HCT116 (cell line): ENCODE measurements at regions not wholly inside any gene's neighbourhood (a gene's known extent, or its start where the extent isn't known, plus 50 kb on each side); places are given as distances from the start of the nearest gene placed in this dataset.

ENCODE experiments used
- ATAC-seq: fragments of 200-7000 bp; cut with Tn5 transposase; 2 replicates; pipeline ENCODE4 v1.9.1; 2020; ENCODE audit warnings: mild to moderate bottlenecking, moderate library complexity
- BruUV-seq: library from RNA; stranded (reverse); fragments of 400-500 nt; replicated peaks from 2 replicates; lab custom pipeline; 2021; lab: Mats Ljungman, UMichigan
- CTCF ChIA-PET: fragments of 300-600 bp; sonication (Branson Sonifier 250); formaldehyde crosslinking; loops from one replicate; lab custom pipeline; 2021; ENCODE audit warnings: antibody characterized with exemption; lab: Charles Lee
- POLR2A ChIA-PET: fragments of 300-600, 350-600 bp; sonication (Branson Sonifier 250); formaldehyde crosslinking; loops from one replicate; lab custom pipeline; 2021; ENCODE audit warnings: antibody characterized with exemption; lab: Charles Lee
- RAD21 ChIA-PET, 2 experiments: fragments of 300-600 bp; sonication (Branson Sonifier 250); formaldehyde crosslinking; loops; one replicate each; lab custom pipeline; 2023; ENCODE audit warnings: low total read pairs in 2 of 2; ENCODE audit not compliant: uncharacterized antibody in 2 of 2, unreplicated experiment in 2 of 2, low non-redundant PET in 1 of 2; lab: Charles Lee
- DNase-seq: peaks from one replicate; pipeline ENCODE4 v3.0.0-alpha.2; 2010; ENCODE audit warnings: low read depth, low spot score
- H2AFZ ChIP-seq: fragments of 200-600 bp; shearing (Covaris generic), sonication (generic); 2 replicates; pipeline ENCODE4 v1.6.1; 2017; ENCODE audit warnings: low read depth, mixed run types, mixed read lengths, antibody characterized with exemption, low read length; ENCODE audit not compliant: poor library complexity, severe bottlenecking
- H3K27ac ChIP-seq: 2 replicates; pipeline ENCODE4 v1.5.1; 2012; ENCODE audit warnings: low read depth, low read length
- H3K27me3 ChIP-seq: fragments of 200-600 bp; sonication (generic); 2 replicates; pipeline ENCODE4 v1.6.1; 2016; ENCODE audit warnings: mixed run types, low read length, mixed read lengths; ENCODE audit not compliant: insufficient read depth
- H3K36me3 ChIP-seq, 2 experiments: fragments of 200-500 bp in 1 of 2; fragments of 200-600 bp in 1 of 2; sonication (Bioruptor generic) in 1 of 2; sonication (generic) in 1 of 2; 2 replicates each; pipeline versions ENCODE4 v1.5.1 to v1.6.1; 2014 to 2016; ENCODE audit warnings: low read length in 2 of 2, inconsistent platforms in 1 of 2, mixed read lengths in 1 of 2, mixed run types in 1 of 2; ENCODE audit not compliant: insufficient read depth in 2 of 2, control insufficient read depth in 1 of 2
- H3K4me1 ChIP-seq, 2 experiments: fragments of 200-600 bp in 1 of 2; sonication (generic) in 1 of 2; 2 replicates each; pipeline versions ENCODE4 v1.5.1 to v1.6.1; 2012 to 2017; ENCODE audit warnings: low read length in 2 of 2, inconsistent platforms in 1 of 2, mild to moderate bottlenecking in 1 of 2, mixed read lengths in 1 of 2, mixed run types in 1 of 2, moderate library complexity in 1 of 2; ENCODE audit not compliant: insufficient read depth in 2 of 2, control insufficient read depth in 1 of 2
- H3K4me2 ChIP-seq: fragments of 200-600 bp; sonication (generic); 2 replicates; pipeline ENCODE4 v1.6.1; 2017; ENCODE audit warnings: mixed run types, low read length, mixed read lengths
- H3K4me3 ChIP-seq, 2 experiments: fragments of 200-600 bp in 1 of 2; sonication (generic) in 1 of 2; replicated peaks in 1 of 2; 2 replicates each; pipeline ENCODE4 v1.5.1; 2011 to 2016; ENCODE audit warnings: low read length in 2 of 2, control low read depth in 1 of 2, low read depth in 1 of 2, mild to moderate bottlenecking in 1 of 2, mixed read lengths in 1 of 2, mixed run types in 1 of 2
- H3K79me2 ChIP-seq: fragments of 200-600 bp; sonication (generic); 2 replicates; pipeline ENCODE4 v1.6.1; 2017; ENCODE audit warnings: mild to moderate bottlenecking, mixed run types, low read length, moderate library complexity, mixed read lengths; ENCODE audit not compliant: insufficient read depth
- H3K9ac ChIP-seq: fragments of 200-600 bp; sonication (generic); 2 replicates; pipeline ENCODE4 v1.6.1; 2016; ENCODE audit warnings: low read length, mixed read lengths
- H3K9me2 ChIP-seq: fragments of 200-600 bp; sonication (generic), shearing (Covaris generic); 2 replicates; pipeline ENCODE4 v1.6.1; 2017; ENCODE audit warnings: mixed run types, mild to moderate bottlenecking, moderate library complexity; ENCODE audit not compliant: insufficient read depth
- H3K9me3 ChIP-seq, 2 experiments: fragments of 200-500 bp in 1 of 2; fragments of 200-600 bp in 1 of 2; sonication (Bioruptor generic) in 1 of 2; sonication (generic) in 1 of 2; 2 replicates each; pipeline ENCODE4 v1.6.1; 2014 to 2017; ENCODE audit warnings: low read length in 2 of 2, mixed read lengths in 2 of 2, inconsistent platforms in 1 of 2, low read depth in 1 of 2, mild to moderate bottlenecking in 1 of 2, mixed run types in 1 of 2, moderate library complexity in 1 of 2; ENCODE audit not compliant: control insufficient read depth in 1 of 2, insufficient read depth in 1 of 2
- H4K20me1 ChIP-seq: fragments of 200-600 bp; sonication (generic), shearing (Covaris generic); 2 replicates; pipeline ENCODE4 v1.6.1; 2017; ENCODE audit warnings: mixed run types, mild to moderate bottlenecking, moderate library complexity; ENCODE audit not compliant: insufficient read depth
- CBX3 ChIP-seq: IDR thresholded peaks from 2 replicates; pipeline ENCODE4 v1.6.1; 2012; ENCODE audit warnings: low read depth
- CEBPB ChIP-seq: IDR thresholded peaks from 2 replicates; pipeline ENCODE4 v1.6.1; 2012; ENCODE audit warnings: low read depth
- EGR1 ChIP-seq: IDR thresholded peaks from 2 replicates; pipeline ENCODE4 v1.6.1; 2012; ENCODE audit warnings: low read depth
- EZH2 ChIP-seq: fragments of 200-600 bp; sonication (generic); IDR thresholded peaks from 2 replicates; pipeline ENCODE4 v1.6.1; 2017; ENCODE audit warnings: antibody characterized with exemption, mixed run types
- EZH2phosphoT487 ChIP-seq: fragments of 200-600 bp; IDR thresholded peaks from 2 replicates; pipeline ENCODE4 v1.6.1; 2018; ENCODE audit warnings: antibody characterized with exemption, borderline replicate concordance
- FOSL1 ChIP-seq: IDR thresholded peaks from 2 replicates; pipeline ENCODE4 v1.6.1; 2012; ENCODE audit warnings: low read depth
- JUND ChIP-seq: IDR thresholded peaks from 2 replicates; pipeline ENCODE4 v1.6.1; 2012
- POLR2A ChIP-seq: IDR thresholded peaks from 2 replicates; pipeline ENCODE4 v1.7.0; 2011; ENCODE audit warnings: borderline replicate concordance; ENCODE audit not compliant: insufficient read depth, insufficient read length; ENCODE audit errors: extremely low read depth
- POLR2AphosphoS5 ChIP-seq: IDR thresholded peaks from 2 replicates; pipeline ENCODE4 v1.6.1; 2011; ENCODE audit warnings: mild to moderate bottlenecking, low read depth, low read length, moderate library complexity
- RAD21 ChIP-seq: IDR thresholded peaks from 2 replicates; pipeline ENCODE4 v1.6.1; 2012; ENCODE audit warnings: low read depth, mild to moderate bottlenecking
- SIN3A ChIP-seq: IDR thresholded peaks from 2 replicates; pipeline ENCODE4 v1.6.1; 2012; ENCODE audit warnings: low read depth
- SP1 ChIP-seq: IDR thresholded peaks from 2 replicates; pipeline ENCODE4 v1.6.1; 2012; ENCODE audit warnings: low read depth
- SRF ChIP-seq: IDR thresholded peaks from 2 replicates; pipeline ENCODE4 v1.6.1; 2012; ENCODE audit warnings: low read depth
- TCF7L2 ChIP-seq: IDR thresholded peaks from 2 replicates; pipeline ENCODE4 v1.7.0; 2011; ENCODE audit warnings: borderline replicate concordance, inconsistent platforms; ENCODE audit not compliant: insufficient read depth, insufficient read length; ENCODE audit errors: extremely low read depth
- YY1 ChIP-seq: IDR thresholded peaks from 2 replicates; pipeline ENCODE4 v1.6.1; 2011; ENCODE audit warnings: low read length, low read depth, moderate library complexity, mild to moderate bottlenecking; ENCODE audit not compliant: insufficient replicate concordance; ENCODE audit errors: extremely low read depth
- ZFX ChIP-seq: fragments of 450-650 bp; IDR thresholded peaks from 2 replicates; pipeline ENCODE4 v1.6.1; 2017
- intact Hi-C: fragments of 100-400 bp; cut with micrococcal nuclease; formaldehyde crosslinking; loops from 2 replicates; pipeline ENCODE4 v1.10.0; 2022
- TF ChIP-seq, protein P1 (sequence below): IDR thresholded peaks from 2 replicates; pipeline ENCODE4 v1.6.1; 2012; ENCODE audit warnings: low read depth
- TF ChIP-seq, protein P2 (sequence below): IDR thresholded peaks from 2 replicates; pipeline ENCODE4 v1.6.1; 2012
- TF ChIP-seq, protein P3 (sequence below): IDR thresholded peaks from 2 replicates; pipeline ENCODE4 v1.6.1; 2011; ENCODE audit warnings: mild to moderate bottlenecking, low read length, moderate library complexity; ENCODE audit not compliant: insufficient replicate concordance; ENCODE audit errors: extremely low read depth
- TF ChIP-seq, protein P4 (sequence below): IDR thresholded peaks from 2 replicates; pipeline ENCODE4 v1.6.1; 2012

DNA sequence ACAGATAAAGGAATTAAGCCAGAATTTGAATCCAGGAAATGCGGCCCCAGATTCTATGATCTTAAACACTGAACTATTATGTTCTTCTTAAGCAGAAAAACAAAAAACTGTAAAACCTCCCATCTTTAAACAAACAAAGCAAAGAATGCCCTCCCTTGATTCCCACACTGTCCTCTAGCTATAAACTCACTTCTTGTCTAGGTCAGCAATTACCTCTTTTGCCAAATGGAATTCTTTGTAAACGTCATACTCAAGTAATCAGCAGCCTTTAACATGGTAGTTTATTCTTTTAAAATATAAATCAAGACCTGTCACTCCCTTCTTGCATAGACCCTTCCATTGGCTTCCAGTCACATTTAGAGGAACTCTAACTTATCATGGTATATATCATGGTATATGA is 958.9 kb upstream of the CNTN5 start (continued):
- no peak for TF ChIP-seq RAD21
- TF ChIP-seq POLR2A, result no peak
- TF ChIP-seq, protein P1, sequence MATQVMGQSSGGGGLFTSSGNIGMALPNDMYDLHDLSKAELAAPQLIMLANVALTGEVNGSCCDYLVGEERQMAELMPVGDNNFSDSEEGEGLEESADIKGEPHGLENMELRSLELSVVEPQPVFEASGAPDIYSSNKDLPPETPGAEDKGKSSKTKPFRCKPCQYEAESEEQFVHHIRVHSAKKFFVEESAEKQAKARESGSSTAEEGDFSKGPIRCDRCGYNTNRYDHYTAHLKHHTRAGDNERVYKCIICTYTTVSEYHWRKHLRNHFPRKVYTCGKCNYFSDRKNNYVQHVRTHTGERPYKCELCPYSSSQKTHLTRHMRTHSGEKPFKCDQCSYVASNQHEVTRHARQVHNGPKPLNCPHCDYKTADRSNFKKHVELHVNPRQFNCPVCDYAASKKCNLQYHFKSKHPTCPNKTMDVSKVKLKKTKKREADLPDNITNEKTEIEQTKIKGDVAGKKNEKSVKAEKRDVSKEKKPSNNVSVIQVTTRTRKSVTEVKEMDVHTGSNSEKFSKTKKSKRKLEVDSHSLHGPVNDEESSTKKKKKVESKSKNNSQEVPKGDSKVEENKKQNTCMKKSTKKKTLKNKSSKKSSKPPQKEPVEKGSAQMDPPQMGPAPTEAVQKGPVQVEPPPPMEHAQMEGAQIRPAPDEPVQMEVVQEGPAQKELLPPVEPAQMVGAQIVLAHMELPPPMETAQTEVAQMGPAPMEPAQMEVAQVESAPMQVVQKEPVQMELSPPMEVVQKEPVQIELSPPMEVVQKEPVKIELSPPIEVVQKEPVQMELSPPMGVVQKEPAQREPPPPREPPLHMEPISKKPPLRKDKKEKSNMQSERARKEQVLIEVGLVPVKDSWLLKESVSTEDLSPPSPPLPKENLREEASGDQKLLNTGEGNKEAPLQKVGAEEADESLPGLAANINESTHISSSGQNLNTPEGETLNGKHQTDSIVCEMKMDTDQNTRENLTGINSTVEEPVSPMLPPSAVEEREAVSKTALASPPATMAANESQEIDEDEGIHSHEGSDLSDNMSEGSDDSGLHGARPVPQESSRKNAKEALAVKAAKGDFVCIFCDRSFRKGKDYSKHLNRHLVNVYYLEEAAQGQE, result no peak
- TF ChIP-seq JUND, result no peak
- TF ChIP-seq ZFX, result no peak
- TF ChIP-seq, protein P2, sequence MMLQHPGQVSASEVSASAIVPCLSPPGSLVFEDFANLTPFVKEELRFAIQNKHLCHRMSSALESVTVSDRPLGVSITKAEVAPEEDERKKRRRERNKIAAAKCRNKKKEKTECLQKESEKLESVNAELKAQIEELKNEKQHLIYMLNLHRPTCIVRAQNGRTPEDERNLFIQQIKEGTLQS, result no peak
- no peak for TF ChIP-seq SRF
- TF ChIP-seq TCF7L2, result no peak
- TF ChIP-seq EZH2phosphoT487, result no peak
- TF ChIP-seq SIN3A, result no peak

DNA sequence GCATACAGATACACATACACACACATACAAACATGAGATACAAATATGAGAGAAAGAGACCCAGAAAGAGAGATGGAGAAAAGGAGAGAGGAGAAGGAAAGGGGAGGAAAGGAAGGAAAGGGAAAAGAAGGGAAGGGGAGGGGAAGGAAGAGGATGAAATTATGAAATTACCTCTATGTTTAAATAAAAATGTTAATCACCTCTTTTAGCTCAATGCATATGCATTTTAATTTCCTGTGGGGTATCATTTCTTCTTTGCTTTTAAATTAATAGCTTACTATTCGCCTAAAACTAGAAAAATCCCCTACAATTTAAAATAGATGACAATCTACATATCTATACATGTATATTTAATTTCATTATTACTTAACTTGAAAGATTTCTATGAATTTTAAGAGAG is 958.0 kb upstream of the CNTN5 start:
- no peak for ATAC-seq
- Histone ChIP-seq H2AFZ (no peak overlapping the region), H4K20me1 (no peaks in the 10 kb centered on the region), H3K4me3 (no peak overlapping the region), H3K79me2 (no peaks in the 10 kb centered on the region), H3K27me3 (no peaks in the 10 kb centered on the region), H3K4me2 (no peak overlapping the region), H3K9me3 (no peaks in the 10 kb centered on the region; a peak in 2 of 4 replicates), H3K9me2 (no peaks in the 10 kb centered on the region), H3K9ac (no peak overlapping the region), H3K4me1 (no peaks in the 10 kb centered on the region), H3K36me3 (no peaks in the 10 kb centered on the region), H3K27ac (no peak overlapping the region)
- no peak for DNase-seq
- no TSS peak for BruUV-seq
- intact Hi-C loops, result no loop called here
- ChIA-PET RAD21 (no interaction called here), POLR2A (no interaction called here), CTCF (no interaction called here)
- TF ChIP-seq SP1, result no peak
- no peak for TF ChIP-seq POLR2AphosphoS5
- TF ChIP-seq EGR1, result no peak
- TF ChIP-seq CBX3, result no peak
- TF ChIP-seq, protein P3, sequence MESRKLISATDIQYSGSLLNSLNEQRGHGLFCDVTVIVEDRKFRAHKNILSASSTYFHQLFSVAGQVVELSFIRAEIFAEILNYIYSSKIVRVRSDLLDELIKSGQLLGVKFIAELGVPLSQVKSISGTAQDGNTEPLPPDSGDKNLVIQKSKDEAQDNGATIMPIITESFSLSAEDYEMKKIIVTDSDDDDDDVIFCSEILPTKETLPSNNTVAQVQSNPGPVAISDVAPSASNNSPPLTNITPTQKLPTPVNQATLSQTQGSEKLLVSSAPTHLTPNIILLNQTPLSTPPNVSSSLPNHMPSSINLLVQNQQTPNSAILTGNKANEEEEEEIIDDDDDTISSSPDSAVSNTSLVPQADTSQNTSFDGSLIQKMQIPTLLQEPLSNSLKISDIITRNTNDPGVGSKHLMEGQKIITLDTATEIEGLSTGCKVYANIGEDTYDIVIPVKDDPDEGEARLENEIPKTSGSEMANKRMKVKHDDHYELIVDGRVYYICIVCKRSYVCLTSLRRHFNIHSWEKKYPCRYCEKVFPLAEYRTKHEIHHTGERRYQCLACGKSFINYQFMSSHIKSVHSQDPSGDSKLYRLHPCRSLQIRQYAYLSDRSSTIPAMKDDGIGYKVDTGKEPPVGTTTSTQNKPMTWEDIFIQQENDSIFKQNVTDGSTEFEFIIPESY, result no peak
- TF ChIP-seq YY1, result no peak
- TF ChIP-seq CEBPB, result no peak
- TF ChIP-seq, protein P4, sequence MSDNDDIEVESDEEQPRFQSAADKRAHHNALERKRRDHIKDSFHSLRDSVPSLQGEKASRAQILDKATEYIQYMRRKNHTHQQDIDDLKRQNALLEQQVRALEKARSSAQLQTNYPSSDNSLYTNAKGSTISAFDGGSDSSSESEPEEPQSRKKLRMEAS, result no peak
- no peak for TF ChIP-seq FOSL1
- TF ChIP-seq, protein P2, result no peak
- no peak for TF ChIP-seq EZH2
- no peak for TF ChIP-seq EZH2phosphoT487
